HepG2 (cell line): ENCODE measurements at regions not wholly inside any gene's neighbourhood (a gene's known extent, or its start where the extent isn't known, plus 50 kb on each side); places are given as distances from the start of the nearest gene placed in this dataset.

Experiments used
- ATF1 ChIP-seq: IDR thresholded peaks from 2 replicates; pipeline ENCODE4 v1.6.1; 2016; ENCODE audit warnings: mild to moderate bottlenecking, control low read depth
- CTCF ChIP-seq: sonication (generic); formaldehyde crosslinking; IDR thresholded peaks from 2 replicates; pipeline ENCODE4 v1.5.0; 2020; ENCODE audit warnings: mild to moderate bottlenecking, missing genetic modification reagents, moderate library complexity
- FOXO4 ChIP-seq: sonication (generic); formaldehyde crosslinking; conservative IDR thresholded peaks from 2 replicates; pipeline ENCODE4 v1.8.1; 2023; ENCODE audit warnings: missing genetic modification reagents
- WIZ ChIP-seq: sonication (generic); formaldehyde crosslinking; IDR thresholded peaks from 2 replicates; pipeline ENCODE4 v1.5.1; 2020; ENCODE audit warnings: mild to moderate bottlenecking, missing genetic modification reagents
- ZKSCAN1 ChIP-seq: fragments of 150-350 bp; IDR thresholded peaks from 2 replicates; pipeline ENCODE4 v1.6.1; 2014; ENCODE audit warnings: low read length

- no peak for TF ChIP-seq ATF1 (CRISPR knock-in tag)
- no peak for TF ChIP-seq FOXO4 (CRISPR knock-in tag)
- TF ChIP-seq ZKSCAN1, result no peak
- TF ChIP-seq WIZ (CRISPR knock-in tag), result no peak
- TF ChIP-seq CTCF (CRISPR knock-in tag), result no peak
Measured at GRCh38 chr16:86819533-86819892, 241.2 kb downstream of the FOXL1 start.
